Keratinocyte (primary cell): ENCODE measurements at regions not wholly inside any gene's neighbourhood (a gene's known extent, or its start where the extent isn't known, plus 50 kb on each side); places are given as distances from the start of the nearest gene placed in this dataset.

Source experiments
- DNase-seq: peaks from one replicate; pipeline ENCODE4 v3.0.0-alpha.2; 2011; ENCODE audit warnings: low read depth, missing footprints, low spot score
- FAIRE-seq: peaks from 2 replicates; lab custom pipeline; 2011; peaks lifted over from hg19 to GRCh38; lab: Jason Lieb, UNC
- H2AFZ ChIP-seq: 2 replicates; pipeline ENCODE4 v1.6.0; 2012; ENCODE audit warnings: low read length, control low read depth, inconsistent platforms; ENCODE audit not compliant: control insufficient read depth
- H3K27ac ChIP-seq: 2 replicates; pipeline ENCODE4 v1.5.1; 2011; ENCODE audit warnings: low read length; ENCODE audit not compliant: control insufficient read depth, insufficient read depth
- H3K27me3 ChIP-seq: 3 replicates; pipeline ENCODE4 v1.6.0; 2011; ENCODE audit warnings: low read length; ENCODE audit not compliant: control insufficient read depth, insufficient read depth; ENCODE audit errors: extremely low read depth
- H3K36me3 ChIP-seq, 2 experiments: 2 replicates in 1 of 2; 3 replicates in 1 of 2; pipeline ENCODE4 v1.5.1; 2011; ENCODE audit warnings: low read length in 2 of 2, mild to moderate bottlenecking in 1 of 2; ENCODE audit not compliant: control insufficient read depth in 2 of 2, insufficient read depth in 2 of 2; ENCODE audit errors: extremely low read depth in 1 of 2
- H3K4me1 ChIP-seq: 3 replicates; pipeline ENCODE4 v1.5.1; 2011; ENCODE audit warnings: low read length; ENCODE audit not compliant: control insufficient read depth, insufficient read depth; ENCODE audit errors: extremely low read depth
- H3K4me2 ChIP-seq: 3 replicates; pipeline ENCODE4 v1.6.0; 2011; ENCODE audit warnings: low read depth, low read length; ENCODE audit not compliant: control insufficient read depth, insufficient read depth; ENCODE audit errors: extremely low read depth
- H3K4me3 ChIP-seq, 3 experiments: fragments of 200-600 bp in 1 of 3; sonication (generic) in 1 of 3; 2 replicates in 2 of 3; 3 replicates in 1 of 3; pipeline ENCODE4 v1.5.1; 2011 to 2016; ENCODE audit warnings: low read length in 3 of 3, mild to moderate bottlenecking in 3 of 3, control low read depth in 2 of 3, inconsistent platforms in 1 of 3, low read depth in 1 of 3, mixed read lengths in 1 of 3, mixed run types in 1 of 3, moderate library complexity in 1 of 3; ENCODE audit not compliant: control insufficient read depth in 2 of 3, insufficient read depth in 2 of 3; ENCODE audit errors: extremely low read depth in 1 of 3
- H3K79me2 ChIP-seq: 2 replicates; pipeline ENCODE4 v1.6.0; 2012; ENCODE audit warnings: low read length; ENCODE audit not compliant: control insufficient read depth, insufficient read depth
- H3K9ac ChIP-seq: 3 replicates; pipeline ENCODE4 v1.6.0; 2011; ENCODE audit warnings: low read length; ENCODE audit not compliant: control insufficient read depth, insufficient read depth; ENCODE audit errors: extremely low read depth
- H3K9me1 ChIP-seq: 3 replicates; pipeline ENCODE4 v1.6.0; 2011; ENCODE audit warnings: low read length; ENCODE audit not compliant: control insufficient read depth, insufficient read depth; ENCODE audit errors: extremely low read depth
- H3K9me3 ChIP-seq: 2 replicates; pipeline ENCODE4 v1.5.1; 2012; ENCODE audit warnings: low read depth, low read length; ENCODE audit not compliant: control insufficient read depth
- H4K20me1 ChIP-seq: 3 replicates; pipeline ENCODE4 v1.6.0; 2011; ENCODE audit warnings: low read length; ENCODE audit not compliant: control insufficient read depth, insufficient read depth; ENCODE audit errors: extremely low read depth
- EZH2 ChIP-seq: IDR thresholded peaks from one replicate; pipeline ENCODE4 v1.6.1; 2012; ENCODE audit warnings: inconsistent platforms, mild to moderate bottlenecking, low read length, moderate library complexity
- dilution Hi-C: fragments of 300-500 bp; cut with MboI; formaldehyde crosslinking; loops from one replicate; pipeline ENCODE4 v1.7.0; 2020; ENCODE audit warnings: low sequenced_read_pairs; ENCODE audit not compliant: extremely low pct_ligation_motif_present
- TF ChIP-seq, protein P1 (sequence below), 3 experiments: IDR thresholded peaks in 1 of 3; conservative IDR thresholded peaks in 1 of 3; optimal IDR thresholded peaks in 1 of 3; 2 replicates in 2 of 3; 3 replicates in 1 of 3; pipeline versions ENCODE3 to v1.5.1; 2011; ENCODE audit warnings: low read length in 3 of 3, mild to moderate bottlenecking in 3 of 3, moderate library complexity in 2 of 3, control low read depth in 1 of 3, inconsistent platforms in 1 of 3; ENCODE audit not compliant: insufficient read depth in 2 of 3; ENCODE audit errors: extremely low read depth in 1 of 3

- H3K36me3 ChIP-seq = no peaks in the 10 kb centered on the region
- peaks cover 6% of the 10 kb centered on the region for H3K4me1 ChIP-seq
- H3K4me2 ChIP-seq = no peak overlapping the region
- H3K9me1 ChIP-seq = no peaks in the 10 kb centered on the region
- no peaks in the 10 kb centered on the region for H4K20me1 ChIP-seq
- no peak overlapping the region for H2AFZ ChIP-seq
- H3K9me3 ChIP-seq = no peaks in the 10 kb centered on the region
- H3K4me3 ChIP-seq = no peak overlapping the region
- no peak overlapping the region for H3K9ac ChIP-seq
- H3K27me3 ChIP-seq = no peaks in the 10 kb centered on the region
- no peak for TF ChIP-seq EZH2
- dilution Hi-C loops = no loop called here
- H3K79me2 ChIP-seq = no peaks in the 10 kb centered on the region
- H3K27ac ChIP-seq = no peak overlapping the region
- no peak for FAIRE-seq
- no peak for DNase-seq
Measured at GRCh38 chr3:64940596-64941348, 253.0 kb upstream of the ADAMTS9 start.

DNA sequence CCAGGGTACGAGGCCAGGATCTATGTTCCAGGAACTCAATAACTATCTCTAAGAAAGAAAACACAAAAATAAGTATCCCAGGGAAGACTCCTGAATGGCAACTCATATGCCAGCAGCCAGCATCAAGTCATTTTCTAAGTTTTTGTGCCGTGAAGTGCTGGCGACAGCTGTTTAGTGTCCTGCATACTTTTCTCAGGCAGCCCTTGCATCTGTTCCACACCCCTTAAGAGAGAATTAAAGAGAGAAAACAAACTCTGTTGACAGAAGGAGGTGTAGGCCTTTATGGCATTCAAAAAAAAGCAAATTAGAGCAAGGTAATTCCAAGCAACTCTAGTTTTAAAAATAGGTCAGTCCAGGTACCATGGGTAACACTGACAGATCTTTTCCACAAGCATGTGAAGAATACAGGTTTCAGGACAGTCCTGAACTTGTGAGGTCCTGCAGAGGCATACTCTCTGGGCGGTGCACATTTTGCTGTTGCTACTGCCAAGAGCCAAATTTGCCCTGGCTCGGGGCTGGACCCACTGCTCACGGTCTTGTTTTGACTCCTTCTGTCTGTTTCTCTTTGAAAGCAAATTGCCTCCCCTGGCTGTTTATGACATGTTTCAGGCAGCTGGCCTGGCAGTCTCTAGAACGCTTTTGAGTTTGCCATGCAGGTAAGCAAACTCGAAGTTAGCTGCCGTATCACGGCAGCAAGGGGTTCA, 252.1 kb upstream of the ADAMTS9 start:
- DNase-seq (no peak), FAIRE-seq (no peak)
- H4K20me1 ChIP-seq = no peaks in the 10 kb centered on the region
- no peaks in the 10 kb centered on the region for H3K9me1 ChIP-seq
- H3K4me2 ChIP-seq = no peak overlapping the region
- dilution Hi-C loops = no loop called here
- no peaks in the 10 kb centered on the region for H3K9me3 ChIP-seq
- H3K4me3 ChIP-seq = no peak overlapping the region
- H3K36me3 ChIP-seq = no peaks in the 10 kb centered on the region
- no peak overlapping the region for H2AFZ ChIP-seq
- H3K9ac ChIP-seq = no peak overlapping the region
- H3K27ac ChIP-seq = no peak overlapping the region
- no peak for TF ChIP-seq EZH2
- TF ChIP-seq, protein P1, sequence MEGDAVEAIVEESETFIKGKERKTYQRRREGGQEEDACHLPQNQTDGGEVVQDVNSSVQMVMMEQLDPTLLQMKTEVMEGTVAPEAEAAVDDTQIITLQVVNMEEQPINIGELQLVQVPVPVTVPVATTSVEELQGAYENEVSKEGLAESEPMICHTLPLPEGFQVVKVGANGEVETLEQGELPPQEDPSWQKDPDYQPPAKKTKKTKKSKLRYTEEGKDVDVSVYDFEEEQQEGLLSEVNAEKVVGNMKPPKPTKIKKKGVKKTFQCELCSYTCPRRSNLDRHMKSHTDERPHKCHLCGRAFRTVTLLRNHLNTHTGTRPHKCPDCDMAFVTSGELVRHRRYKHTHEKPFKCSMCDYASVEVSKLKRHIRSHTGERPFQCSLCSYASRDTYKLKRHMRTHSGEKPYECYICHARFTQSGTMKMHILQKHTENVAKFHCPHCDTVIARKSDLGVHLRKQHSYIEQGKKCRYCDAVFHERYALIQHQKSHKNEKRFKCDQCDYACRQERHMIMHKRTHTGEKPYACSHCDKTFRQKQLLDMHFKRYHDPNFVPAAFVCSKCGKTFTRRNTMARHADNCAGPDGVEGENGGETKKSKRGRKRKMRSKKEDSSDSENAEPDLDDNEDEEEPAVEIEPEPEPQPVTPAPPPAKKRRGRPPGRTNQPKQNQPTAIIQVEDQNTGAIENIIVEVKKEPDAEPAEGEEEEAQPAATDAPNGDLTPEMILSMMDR (optimal IDR thresholded peaks at IDR 0.05 in 1 of 3, IDR thresholded peaks at IDR 0.05 in 1 of 3, conservative IDR thresholded peaks at IDR 0.05 in 1 of 3; ENCODE audit: extremely low read depth in 1 of 3, insufficient read depth in 2 of 3, low read length in 3 of 3) = no peak
- H3K27me3 ChIP-seq = no peaks in the 10 kb centered on the region
- H3K79me2 ChIP-seq = no peaks in the 10 kb centered on the region
- peaks cover 6% of the 10 kb centered on the region for H3K4me1 ChIP-seq
